ENCODE measurements at regions not wholly inside any gene's neighbourhood (a gene's known extent, or its start where the extent isn't known, plus 50 kb on each side); places are given as distances from the start of the nearest gene placed in this dataset.

GRCh38 chr17:71437166-71437565 is 683.7 kb upstream of the SOX9 start:
- intact Hi-C loops (cut with DNase I; ENCODE audit: low total_unique reads) = no loop called here
- no peak for DNase-seq
- no peaks in the 10 kb centered on the region for H3K4me1 ChIP-seq

GRCh38 chr17:71438631-71439146 is 682.1 kb upstream of the SOX9 start:
- no peak for DNase-seq
- H3K27me3 ChIP-seq = no peaks in the 10 kb centered on the region
- intact Hi-C loops (cut with DNase I; ENCODE audit: low total_unique reads) = no loop called here
- no peak overlapping the region for H3K27ac ChIP-seq
- no peaks in the 10 kb centered on the region for H3K4me1 ChIP-seq
- no peaks in the 10 kb centered on the region for H3K9me3 ChIP-seq
- no peak for TF ChIP-seq CTCF (IDR thresholded peaks at IDR 0.05)
- TF ChIP-seq POLR2A (IDR thresholded peaks at IDR 0.05) = no peak
- H3K36me3 ChIP-seq = no peaks in the 10 kb centered on the region
- H3K4me3 ChIP-seq = no peak overlapping the region

More at GRCh38 chr17:71437166-71437565, 683.7 kb upstream of the SOX9 start:
- no peak for TF ChIP-seq CTCF (IDR thresholded peaks at IDR 0.05)
- TF ChIP-seq POLR2A (IDR thresholded peaks at IDR 0.05) = no peak
- no peak overlapping the region for H3K27ac ChIP-seq
- no peaks in the 10 kb centered on the region for H3K9me3 ChIP-seq
- H3K4me3 ChIP-seq = no peak overlapping the region
- H3K27me3 ChIP-seq = no peaks in the 10 kb centered on the region
- no peaks in the 10 kb centered on the region for H3K36me3 ChIP-seq

GRCh38 chr17:71440513-71440912 is 680.3 kb upstream of the SOX9 start:
- Histone ChIP-seq H3K27ac (no peak overlapping the region), H3K4me3 (no peak overlapping the region), H3K9me3 (no peaks in the 10 kb centered on the region), H3K4me1 (no peaks in the 10 kb centered on the region), H3K27me3 (no peaks in the 10 kb centered on the region), H3K36me3 (no peaks in the 10 kb centered on the region)
- intact Hi-C loops (cut with DNase I; ENCODE audit: low total_unique reads) = no loop called here
- TF ChIP-seq POLR2A (IDR thresholded peaks at IDR 0.05) (no peak), CTCF (IDR thresholded peaks at IDR 0.05) (no peak)
- no peak for DNase-seq

- intact Hi-C loops (cut with DNase I; ENCODE audit: low total_unique reads) = no loop called here
- Histone ChIP-seq H3K9me3 (no peaks in the 10 kb centered on the region), H3K4me3 (no peak overlapping the region), H3K36me3 (no peaks in the 10 kb centered on the region), H3K4me1 (no peaks in the 10 kb centered on the region), H3K27ac (no peak overlapping the region), H3K27me3 (no peaks in the 10 kb centered on the region)
- DNase-seq = no peak
- TF ChIP-seq CTCF (IDR thresholded peaks at IDR 0.05) (no peak), POLR2A (IDR thresholded peaks at IDR 0.05) (no peak)
These were observed 679.7 kb upstream of the SOX9 start for GRCh38 chr17:71441098-71441497.

- H3K4me3 ChIP-seq = no peak overlapping the region
- no peak for TF ChIP-seq CTCF (IDR thresholded peaks at IDR 0.05)
- no peak for TF ChIP-seq POLR2A (IDR thresholded peaks at IDR 0.05)
- H3K4me1 ChIP-seq = no peaks in the 10 kb centered on the region
- intact Hi-C loops (cut with DNase I; ENCODE audit: low total_unique reads) = no loop called here
- no peaks in the 10 kb centered on the region for H3K36me3 ChIP-seq
- no peak overlapping the region for H3K27ac ChIP-seq
- H3K27me3 ChIP-seq = no peaks in the 10 kb centered on the region
- DNase-seq = no peak
- no peaks in the 10 kb centered on the region for H3K9me3 ChIP-seq
These were observed 676.7 kb upstream of the SOX9 start for GRCh38 chr17:71444078-71444477.

Data from uterus (tissue), 3 donors.